Uterus (tissue), 2 donors: ENCODE measurements at regions not wholly inside any gene's neighbourhood (a gene's known extent, or its start where the extent isn't known, plus 50 kb on each side); places are given as distances from the start of the nearest gene placed in this dataset.

Experiments used
- POLR2A ChIP-seq, 2 donors: fragments of 450-650 bp; IDR thresholded peaks; one replicate each; pipeline ENCODE4 v1.6.1; 2016; ENCODE audit warnings: antibody characterized with exemption in 2 of 2, mild to moderate bottlenecking in 1 of 2, moderate library complexity in 1 of 2
- TF ChIP-seq, protein P1 (sequence below), 4 experiments: fragments of 200-600 bp in 2 of 4; fragments of 450-650 bp in 2 of 4; sonication (generic) in 2 of 4; IDR thresholded peaks; one replicate each; pipeline ENCODE4 v1.5.1; 2016 to 2019; ENCODE audit warnings: antibody characterized with exemption in 4 of 4, mild to moderate bottlenecking in 2 of 4, moderate library complexity in 1 of 4

DNA sequence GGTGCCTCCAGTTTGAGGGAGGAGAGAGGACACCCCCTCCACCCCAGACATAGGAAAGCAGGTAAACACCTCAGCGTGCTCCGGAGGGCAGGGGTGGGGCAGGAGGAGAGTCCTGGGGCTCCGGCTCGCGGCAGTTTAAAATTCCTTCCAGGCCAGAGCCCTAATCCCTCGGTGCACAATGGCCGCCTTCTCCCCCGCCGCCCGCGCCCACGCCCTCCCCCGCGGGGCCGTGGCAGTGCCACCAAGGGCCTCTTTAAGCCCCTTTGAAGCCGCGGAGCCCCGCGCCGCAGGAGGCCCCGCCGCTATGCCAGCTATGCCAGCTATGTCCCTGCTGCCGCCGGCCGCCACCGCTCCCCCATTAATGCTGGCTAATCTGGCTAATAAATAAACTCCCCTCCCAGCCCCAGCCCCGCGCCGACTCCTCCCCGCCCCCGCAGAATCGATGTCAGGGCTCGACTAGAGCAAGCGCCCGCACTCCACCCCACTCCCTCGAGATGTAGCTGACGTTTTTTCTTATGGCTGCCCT is 125.1 kb downstream of the MRPL14 start:
- TF ChIP-seq, protein P1, sequence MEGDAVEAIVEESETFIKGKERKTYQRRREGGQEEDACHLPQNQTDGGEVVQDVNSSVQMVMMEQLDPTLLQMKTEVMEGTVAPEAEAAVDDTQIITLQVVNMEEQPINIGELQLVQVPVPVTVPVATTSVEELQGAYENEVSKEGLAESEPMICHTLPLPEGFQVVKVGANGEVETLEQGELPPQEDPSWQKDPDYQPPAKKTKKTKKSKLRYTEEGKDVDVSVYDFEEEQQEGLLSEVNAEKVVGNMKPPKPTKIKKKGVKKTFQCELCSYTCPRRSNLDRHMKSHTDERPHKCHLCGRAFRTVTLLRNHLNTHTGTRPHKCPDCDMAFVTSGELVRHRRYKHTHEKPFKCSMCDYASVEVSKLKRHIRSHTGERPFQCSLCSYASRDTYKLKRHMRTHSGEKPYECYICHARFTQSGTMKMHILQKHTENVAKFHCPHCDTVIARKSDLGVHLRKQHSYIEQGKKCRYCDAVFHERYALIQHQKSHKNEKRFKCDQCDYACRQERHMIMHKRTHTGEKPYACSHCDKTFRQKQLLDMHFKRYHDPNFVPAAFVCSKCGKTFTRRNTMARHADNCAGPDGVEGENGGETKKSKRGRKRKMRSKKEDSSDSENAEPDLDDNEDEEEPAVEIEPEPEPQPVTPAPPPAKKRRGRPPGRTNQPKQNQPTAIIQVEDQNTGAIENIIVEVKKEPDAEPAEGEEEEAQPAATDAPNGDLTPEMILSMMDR (IDR thresholded peaks at IDR 0.05), result no peak
- TF ChIP-seq POLR2A (IDR thresholded peaks at IDR 0.05), result no peak
